ENCODE measurements at regions not wholly inside any gene's neighbourhood (a gene's known extent, or its start where the extent isn't known, plus 50 kb on each side); places are given as distances from the start of the nearest gene placed in this dataset.

DNA sequence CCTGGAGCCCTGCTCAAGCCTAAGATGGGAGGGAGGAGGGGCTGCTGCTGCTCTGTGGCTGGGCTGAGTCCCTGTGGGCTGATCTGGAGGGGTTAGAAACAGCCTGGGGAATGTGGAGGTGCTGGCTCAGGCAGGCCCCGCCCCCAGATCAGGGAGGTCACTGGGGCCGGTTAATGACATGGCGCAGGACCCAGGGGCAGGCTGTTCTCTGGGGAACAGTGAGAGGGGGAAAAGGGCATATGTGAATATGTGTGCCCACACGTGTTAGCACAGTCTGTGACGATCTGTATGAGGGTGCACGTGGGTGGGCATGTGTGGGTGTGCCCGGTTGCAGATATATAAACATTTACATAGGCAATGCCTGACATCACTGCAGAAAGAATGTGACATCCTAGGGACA is 143.5 kb downstream of the MIAT start:
- no peak for DNase-seq (ENCODE audit: low read depth)
- no peak for TF ChIP-seq CTCF (conservative IDR thresholded peaks at IDR 0.05; ENCODE audit: low read depth, low read length)
- H3K4me3 ChIP-seq (ENCODE audit: low read length), result no peak overlapping the region

GRCh38 chr22:26801449-26801848 is 144.1 kb downstream of the MIAT start:
- H3K4me3 ChIP-seq (ENCODE audit: low read length), result no peak overlapping the region
- DNase-seq (ENCODE audit: low read depth), result no peak
- no peak for TF ChIP-seq CTCF (conservative IDR thresholded peaks at IDR 0.05; ENCODE audit: low read depth, low read length)

- H3K4me3 ChIP-seq (ENCODE audit: low read length), result no peak overlapping the region
- DNase-seq (ENCODE audit: low read depth), result no peak
- TF ChIP-seq CTCF (conservative IDR thresholded peaks at IDR 0.05; ENCODE audit: low read depth, low read length), result no peak
Measured at GRCh38 chr22:26804315-26804714, 146.9 kb downstream of the MIAT start.

- no peak overlapping the region for H3K4me3 ChIP-seq (ENCODE audit: low read length)
- TF ChIP-seq CTCF (conservative IDR thresholded peaks at IDR 0.05; ENCODE audit: low read depth, low read length), result no peak
- DNase-seq (ENCODE audit: low read depth), result no peak
Measured at GRCh38 chr22:26804911-26805539, 147.6 kb downstream of the MIAT start.

DNA sequence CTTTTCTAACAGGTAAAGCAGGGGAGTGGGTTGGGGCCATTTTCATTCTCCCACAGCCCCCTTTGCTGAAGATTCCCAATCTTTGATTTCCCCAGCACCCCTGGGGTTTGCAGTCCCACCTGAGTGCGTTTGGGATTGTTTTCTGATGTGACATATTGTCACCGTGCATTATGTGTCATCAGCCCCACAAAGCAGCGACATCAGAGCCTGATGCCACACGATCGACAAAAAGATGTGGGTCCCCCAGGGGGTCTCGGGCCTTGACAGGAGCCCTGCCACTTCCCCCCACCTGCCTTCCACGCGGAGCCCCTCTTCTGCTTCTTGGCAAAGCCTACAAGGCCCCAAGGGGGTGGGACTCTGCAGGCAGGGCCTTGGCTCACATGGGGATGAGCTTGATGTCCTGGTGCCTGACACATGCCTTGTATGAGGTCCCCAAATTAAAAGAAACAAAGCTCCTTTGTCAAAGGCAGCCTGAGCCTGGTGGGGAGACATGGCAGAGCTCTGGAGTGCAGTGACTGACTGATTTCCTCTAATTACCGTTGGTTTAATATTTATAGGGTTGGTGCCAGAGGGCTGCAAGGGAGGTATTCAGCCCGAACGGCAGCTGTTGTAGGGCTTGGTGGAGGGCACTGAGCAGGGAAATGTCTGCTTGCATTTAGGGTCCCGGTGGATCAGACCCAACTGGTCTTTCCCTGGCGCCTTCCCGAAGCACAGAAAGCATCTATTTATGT is 149.2 kb downstream of the MIAT start:
- no peak overlapping the region for H3K4me3 ChIP-seq (ENCODE audit: low read length)
- DNase-seq (ENCODE audit: low read depth), result no peak
- TF ChIP-seq CTCF (conservative IDR thresholded peaks at IDR 0.05; ENCODE audit: low read depth, low read length), result no peak

GRCh38 chr22:26811647-26811992 is 154.2 kb downstream of the MIAT start:
- no peak for DNase-seq (ENCODE audit: low read depth)
- H3K4me3 ChIP-seq (ENCODE audit: low read length), result no peak overlapping the region
- TF ChIP-seq CTCF (conservative IDR thresholded peaks at IDR 0.05; ENCODE audit: low read depth, low read length), result no peak

- H3K4me3 ChIP-seq (ENCODE audit: low read length), result no peak overlapping the region
- no peak for DNase-seq (ENCODE audit: low read depth)
- no peak for TF ChIP-seq CTCF (conservative IDR thresholded peaks at IDR 0.05; ENCODE audit: low read depth, low read length)
Measured at GRCh38 chr22:26812731-26813130, 155.3 kb downstream of the MIAT start.
